IMR-90 (cell line): ENCODE measurements at regions not wholly inside any gene's neighbourhood (a gene's known extent, or its start where the extent isn't known, plus 50 kb on each side); places are given as distances from the start of the nearest gene placed in this dataset.

Experiments
- ATAC-seq: fragments of 200-7000 bp; cut with Tn5 transposase; 2 replicates; pipeline ENCODE4 v1.9.1; 2020; ENCODE audit warnings: low read depth, mild to moderate bottlenecking, moderate library complexity
- BruUV-seq: library from RNA; stranded (reverse); fragments of 400-500 nt; replicated peaks from 2 replicates; lab custom pipeline; 2021; lab: Mats Ljungman, UMichigan
- CTCF ChIA-PET: fragments of 300-600 bp; formaldehyde crosslinking; extraction: SDS; loops from one replicate; lab custom pipeline; 2021; ENCODE audit warnings: antibody characterized with exemption; lab: Yijun Ruan, JAX
- POLR2A ChIA-PET: fragments of 300-600 bp; sonication (Branson Sonifier 250); formaldehyde crosslinking; loops from one replicate; lab custom pipeline; 2022; ENCODE audit warnings: antibody characterized with exemption; ENCODE audit not compliant: unreplicated experiment; lab: Charles Lee
- DNase-seq: peaks from one replicate; pipeline ENCODE4 v3.0.0; 2013
- H2AFZ ChIP-seq: replicated peaks from 2 replicates; pipeline ENCODE3; 2013; ENCODE audit warnings: low read length, mild to moderate bottlenecking; ENCODE audit not compliant: poor library complexity
- H2AK5ac ChIP-seq: 2 replicates; pipeline ENCODE4 v1.6.1; 2013; ENCODE audit warnings: low read depth, low read length, inconsistent platforms
- H2AK9ac ChIP-seq: replicated peaks from 2 replicates; pipeline ENCODE3; 2013; ENCODE audit warnings: mild to moderate bottlenecking, low read depth, low read length, moderate library complexity; ENCODE audit not compliant: poor library complexity
- H2BK120ac ChIP-seq: 2 replicates; pipeline ENCODE4 v1.6.1; 2013; ENCODE audit warnings: low read depth, low read length, inconsistent platforms
- H2BK15ac ChIP-seq: 3 replicates; pipeline ENCODE4 v1.6.1; 2013; ENCODE audit warnings: low read depth, low read length, inconsistent platforms
- H2BK20ac ChIP-seq: 2 replicates; pipeline ENCODE4 v1.6.1; 2013; ENCODE audit warnings: low read depth, mild to moderate bottlenecking, inconsistent platforms, low read length, moderate library complexity
- H2BK5ac ChIP-seq: 2 replicates; pipeline ENCODE4 v1.6.1; 2013; ENCODE audit warnings: mild to moderate bottlenecking, low read depth, low read length, inconsistent platforms; ENCODE audit not compliant: poor library complexity, severe bottlenecking
- H3K14ac ChIP-seq: replicated peaks from 2 replicates; pipeline ENCODE4 v1.6.1; 2013; ENCODE audit warnings: low read depth, low read length, inconsistent platforms
- H3K18ac ChIP-seq: 2 replicates; pipeline ENCODE4 v1.6.1; 2013; ENCODE audit warnings: low read depth, low read length, control low read depth
- H3K23ac ChIP-seq: 2 replicates; pipeline ENCODE4 v1.6.1; 2013; ENCODE audit warnings: low read depth, low read length, inconsistent platforms
- H3K27ac ChIP-seq: 2 replicates; pipeline ENCODE4 v1.5.1; 2013; ENCODE audit warnings: mild to moderate bottlenecking, control low read depth, low read length; ENCODE audit not compliant: insufficient read depth
- H3K27me3 ChIP-seq: 2 replicates; pipeline ENCODE4 v1.6.1; 2013; ENCODE audit warnings: low read length; ENCODE audit not compliant: control insufficient read depth, insufficient read depth
- H3K36me3 ChIP-seq: 2 replicates; pipeline ENCODE4 v1.6.1; 2013; ENCODE audit warnings: low read length, mixed read lengths; ENCODE audit not compliant: control insufficient read depth, insufficient read depth
- H3K4ac ChIP-seq: 2 replicates; pipeline ENCODE4 v1.6.1; 2013; ENCODE audit warnings: low read depth, low read length, inconsistent platforms
- H3K4me1 ChIP-seq: 2 replicates; pipeline ENCODE4 v1.6.1; 2013; ENCODE audit warnings: low read length, mixed read lengths; ENCODE audit not compliant: control insufficient read depth, insufficient read depth
- H3K4me2 ChIP-seq: 2 replicates; pipeline ENCODE4 v1.6.1; 2013; ENCODE audit warnings: low read depth, mild to moderate bottlenecking, control low read depth, low read length, moderate library complexity
- H3K4me3 ChIP-seq: 2 replicates; pipeline ENCODE4 v1.5.1; 2013; ENCODE audit warnings: low read depth, mild to moderate bottlenecking, control low read depth, low read length, moderate library complexity; ENCODE audit not compliant: insufficient read depth
- H3K56ac ChIP-seq: 2 replicates; pipeline ENCODE4 v1.6.1; 2013; ENCODE audit warnings: low read length, inconsistent platforms; ENCODE audit not compliant: insufficient read depth; ENCODE audit errors: extremely low read depth
- H3K79me1 ChIP-seq, 2 experiments: 2 replicates each; pipeline ENCODE4 v1.6.1; 2013; ENCODE audit warnings: low read length in 2 of 2, inconsistent platforms in 1 of 2, low read depth in 1 of 2
- H3K9ac ChIP-seq: 2 replicates; pipeline ENCODE4 v1.6.1; 2013; ENCODE audit warnings: low read depth, low read length, control low read depth
- H3K9me1 ChIP-seq: 2 replicates; pipeline ENCODE4 v1.6.1; 2013; ENCODE audit warnings: low read length, inconsistent platforms; ENCODE audit not compliant: insufficient read depth
- H3K9me3 ChIP-seq: 2 replicates; pipeline ENCODE4 v1.6.1; 2013; ENCODE audit warnings: low read length; ENCODE audit not compliant: control insufficient read depth, insufficient read depth
- H4K20me1 ChIP-seq: 2 replicates; pipeline ENCODE4 v1.6.1; 2013; ENCODE audit warnings: low read length, inconsistent platforms; ENCODE audit not compliant: insufficient read depth
- H4K5ac ChIP-seq: 2 replicates; pipeline ENCODE4 v1.6.1; 2013; ENCODE audit warnings: mild to moderate bottlenecking, low read depth, low read length, control low read depth
- H4K8ac ChIP-seq, 2 experiments: 2 replicates each; pipeline ENCODE4 v1.6.1; 2013; ENCODE audit warnings: low read depth in 2 of 2, low read length in 2 of 2, control low read depth in 1 of 2, inconsistent platforms in 1 of 2
- H4K91ac ChIP-seq: 2 replicates; pipeline ENCODE4 v1.6.1; 2013; ENCODE audit warnings: low read depth, low read length, inconsistent platforms; ENCODE audit not compliant: insufficient read depth
- MAFK ChIP-seq: IDR thresholded peaks from 2 replicates; pipeline ENCODE4 v1.6.1; 2012; ENCODE audit warnings: low read depth, low read length, improper control_type of control experiment
- USF2 ChIP-seq: fragments of 150-350 bp; IDR thresholded peaks from 2 replicates; pipeline ENCODE4 v1.6.1; 2017; ENCODE audit warnings: mild to moderate bottlenecking, antibody characterized with exemption, low read length, low read depth
- dilution Hi-C: fragments of 300-500 bp; cut with HindIII; formaldehyde crosslinking; loops from one replicate; pipeline ENCODE4 v1.14.3; 2018; ENCODE audit warnings: low sequenced_read_pairs; ENCODE audit not compliant: unreplicated experiment
- in situ Hi-C: fragments of 300-500 bp; cut with MboI; formaldehyde crosslinking; loops from 3 replicates; pipeline ENCODE4 v1.14.3; 2019; ENCODE audit warnings: low sequenced_read_pairs, inconsistent platforms, mixed read lengths
- intact Hi-C: fragments of 100-400 bp; cut with micrococcal nuclease; formaldehyde crosslinking; loops from 2 replicates; pipeline ENCODE4 v1.10.0; 2022

- no peak overlapping the region for H2BK20ac ChIP-seq
- no peak overlapping the region for H3K18ac ChIP-seq
- H4K8ac ChIP-seq = no peak overlapping the region
- BruUV-seq = no TSS peak
- in situ Hi-C loops (no loop called here), dilution Hi-C loops (no loop called here), intact Hi-C loops (no loop called here)
- no peak overlapping the region for H3K27ac ChIP-seq
- no peak overlapping the region for H3K4me2 ChIP-seq
- no peak overlapping the region for H3K9ac ChIP-seq
- H2AK5ac ChIP-seq = no peak overlapping the region
- H4K91ac ChIP-seq = no peak overlapping the region
- H3K14ac ChIP-seq = no peak overlapping the region
- H2BK120ac ChIP-seq = no peak overlapping the region
- no peak for DNase-seq
- no peaks in the 10 kb centered on the region for H3K79me1 ChIP-seq
- no peak overlapping the region for H2AK9ac ChIP-seq
- ChIA-PET CTCF (no interaction called here), POLR2A (no interaction called here)
- H3K56ac ChIP-seq = no peak overlapping the region
- no peaks in the 10 kb centered on the region for H4K20me1 ChIP-seq
- no peak overlapping the region for H2AFZ ChIP-seq
- no peak overlapping the region for H4K5ac ChIP-seq
- no peaks in the 10 kb centered on the region for H3K4me1 ChIP-seq
- H2BK15ac ChIP-seq = no peak overlapping the region
- H2BK5ac ChIP-seq = no peak overlapping the region
- H3K23ac ChIP-seq = no peak overlapping the region
- H3K4ac ChIP-seq = no peak overlapping the region
- no peak for ATAC-seq
- no peaks in the 10 kb centered on the region for H3K9me1 ChIP-seq
- H3K9me3 ChIP-seq = no peaks in the 10 kb centered on the region
- H3K4me3 ChIP-seq = no peak overlapping the region
- H3K27me3 ChIP-seq = no peaks in the 10 kb centered on the region
- H3K36me3 ChIP-seq = no peaks in the 10 kb centered on the region
- TF ChIP-seq MAFK (peak; percentile 19; the same call in 1 of the 2 replicates), USF2 (no peak)
These were observed 312.2 kb downstream of the BTBD3 start for GRCh38 chr20:12229891-12230290.
